ENCODE measurements at regions not wholly inside any gene's neighbourhood (a gene's known extent, or its start where the extent isn't known, plus 50 kb on each side); places are given as distances from the start of the nearest gene placed in this dataset.

DNA sequence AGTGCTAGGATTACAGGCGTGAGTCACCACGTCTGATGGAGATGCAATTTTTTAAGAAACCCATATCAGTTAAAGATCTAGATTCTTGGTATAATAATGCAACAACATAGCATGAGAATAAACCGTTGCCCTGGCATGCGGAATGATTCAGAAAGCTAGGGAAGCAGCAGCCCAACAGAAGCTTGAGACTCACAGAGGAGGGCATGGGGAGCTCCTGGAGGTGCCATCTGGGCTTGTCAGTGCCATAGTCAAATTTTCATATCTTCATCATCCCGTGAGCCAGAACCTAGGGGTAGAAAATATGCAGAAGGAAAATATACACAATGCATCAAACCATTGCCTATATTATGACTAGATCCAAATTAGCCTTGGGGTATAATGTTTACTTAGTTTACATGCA, 118.7 kb upstream of the ADAMTS16 start:
- Mint-ChIP-seq H3K27me3 (ENCODE audit: insufficient read depth, unreplicated experiment) (no peaks in the 10 kb centered on the region), H3K27ac (ENCODE audit: unreplicated experiment) (no peak overlapping the region), H3K9me3 (ENCODE audit: unreplicated experiment) (peaks cover 12% of the 10 kb centered on the region), H3K36me3 (ENCODE audit: insufficient read depth, unreplicated experiment) (no peaks in the 10 kb centered on the region), H3K4me1 (ENCODE audit: low read depth, unreplicated experiment) (no peaks in the 10 kb centered on the region), H3K4me3 (ENCODE audit: unreplicated experiment) (no peak overlapping the region)
- Histone ChIP-seq H3K4me3 (ENCODE audit: low read depth, low read length) (no peak overlapping the region), H3K27me3 (replicated peaks; ENCODE audit: control insufficient read depth, insufficient read depth, low read length) (no peaks in the 10 kb centered on the region), H3K9me3 (no peaks in the 10 kb centered on the region), H3K4me1 (no peaks in the 10 kb centered on the region), H3K36me3 (ENCODE audit: control insufficient read depth, insufficient read depth, low read length) (no peaks in the 10 kb centered on the region)
- ChIA-PET CTCF (no interaction called here), POLR2A (no interaction called here)
- TF ChIP-seq, protein P1, sequence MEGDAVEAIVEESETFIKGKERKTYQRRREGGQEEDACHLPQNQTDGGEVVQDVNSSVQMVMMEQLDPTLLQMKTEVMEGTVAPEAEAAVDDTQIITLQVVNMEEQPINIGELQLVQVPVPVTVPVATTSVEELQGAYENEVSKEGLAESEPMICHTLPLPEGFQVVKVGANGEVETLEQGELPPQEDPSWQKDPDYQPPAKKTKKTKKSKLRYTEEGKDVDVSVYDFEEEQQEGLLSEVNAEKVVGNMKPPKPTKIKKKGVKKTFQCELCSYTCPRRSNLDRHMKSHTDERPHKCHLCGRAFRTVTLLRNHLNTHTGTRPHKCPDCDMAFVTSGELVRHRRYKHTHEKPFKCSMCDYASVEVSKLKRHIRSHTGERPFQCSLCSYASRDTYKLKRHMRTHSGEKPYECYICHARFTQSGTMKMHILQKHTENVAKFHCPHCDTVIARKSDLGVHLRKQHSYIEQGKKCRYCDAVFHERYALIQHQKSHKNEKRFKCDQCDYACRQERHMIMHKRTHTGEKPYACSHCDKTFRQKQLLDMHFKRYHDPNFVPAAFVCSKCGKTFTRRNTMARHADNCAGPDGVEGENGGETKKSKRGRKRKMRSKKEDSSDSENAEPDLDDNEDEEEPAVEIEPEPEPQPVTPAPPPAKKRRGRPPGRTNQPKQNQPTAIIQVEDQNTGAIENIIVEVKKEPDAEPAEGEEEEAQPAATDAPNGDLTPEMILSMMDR (IDR thresholded peaks at IDR 0.05; ENCODE audit: insufficient read depth in 1 of 2, low read depth in 1 of 2, low read length in 1 of 2, severe bottlenecking in 1 of 2, unreplicated experiment in 1 of 2), result no peak
- intact Hi-C loops (cut with micrococcal nuclease; ENCODE audit: unreplicated experiment), result no loop called here
- BruUV-seq (replicated peaks), result no TSS peak
- no peak for DNase-seq

DNA sequence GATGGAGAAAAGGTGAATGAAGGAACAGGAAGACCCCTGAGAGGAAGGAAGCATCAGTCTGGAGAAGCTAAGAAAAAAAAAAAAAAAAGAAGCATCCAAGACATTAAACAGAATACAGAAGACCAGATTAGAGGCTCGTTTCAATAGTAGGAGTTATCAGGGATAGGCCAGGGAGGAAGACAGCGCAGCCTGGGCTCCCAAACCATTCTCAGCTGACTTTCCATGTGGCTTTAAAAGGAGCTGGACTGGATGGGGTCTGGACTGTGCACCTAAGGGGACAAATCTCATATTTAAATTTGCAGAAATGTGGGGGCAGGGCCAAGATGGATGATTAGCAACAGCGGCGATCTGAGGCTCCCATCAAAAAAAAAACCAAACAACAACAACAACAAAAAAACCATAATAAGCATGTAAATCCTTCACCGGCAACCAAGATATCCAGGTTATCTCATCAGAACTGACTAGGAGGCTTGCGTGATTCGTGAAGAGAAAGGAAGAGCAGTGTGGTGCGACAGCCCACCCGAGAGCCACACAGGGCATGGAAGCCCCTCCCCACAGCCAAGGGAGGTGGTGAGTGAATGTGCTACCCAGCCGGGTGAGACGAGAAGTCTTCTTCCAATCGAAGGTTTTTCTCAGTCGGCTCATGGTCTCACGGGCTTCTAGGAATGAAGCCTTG, 114.9 kb upstream of the ADAMTS16 start:
- no peak overlapping the region for H3K4me3 ChIP-seq (ENCODE audit: low read depth, low read length)
- no peaks in the 10 kb centered on the region for H3K4me1 ChIP-seq
- DNase-seq, result no peak
- H3K27ac Mint-ChIP-seq (ENCODE audit: unreplicated experiment), result no peak overlapping the region
- H3K9me3 Mint-ChIP-seq (ENCODE audit: unreplicated experiment), result peaks cover 27% of the 10 kb centered on the region
- H3K4me1 Mint-ChIP-seq (ENCODE audit: low read depth, unreplicated experiment), result no peaks in the 10 kb centered on the region
- no peaks in the 10 kb centered on the region for H3K27me3 Mint-ChIP-seq (ENCODE audit: insufficient read depth, unreplicated experiment)
- CTCF ChIA-PET, result no interaction called here
- H3K27me3 ChIP-seq (replicated peaks; ENCODE audit: control insufficient read depth, insufficient read depth, low read length), result no peaks in the 10 kb centered on the region
- H3K36me3 ChIP-seq (ENCODE audit: control insufficient read depth, insufficient read depth, low read length), result no peaks in the 10 kb centered on the region
- no peaks in the 10 kb centered on the region for H3K36me3 Mint-ChIP-seq (ENCODE audit: insufficient read depth, unreplicated experiment)
- intact Hi-C loops (cut with micrococcal nuclease; ENCODE audit: unreplicated experiment), result no loop called here
- H3K4me3 Mint-ChIP-seq (ENCODE audit: unreplicated experiment), result no peak overlapping the region
- TF ChIP-seq, protein P1 (IDR thresholded peaks at IDR 0.05; ENCODE audit: insufficient read depth in 1 of 2, low read depth in 1 of 2, low read length in 1 of 2, severe bottlenecking in 1 of 2, unreplicated experiment in 1 of 2), result no peak
- no TSS peak for BruUV-seq (replicated peaks)
- POLR2A ChIA-PET, result no interaction called here
- no peaks in the 10 kb centered on the region for H3K9me3 ChIP-seq

DNA sequence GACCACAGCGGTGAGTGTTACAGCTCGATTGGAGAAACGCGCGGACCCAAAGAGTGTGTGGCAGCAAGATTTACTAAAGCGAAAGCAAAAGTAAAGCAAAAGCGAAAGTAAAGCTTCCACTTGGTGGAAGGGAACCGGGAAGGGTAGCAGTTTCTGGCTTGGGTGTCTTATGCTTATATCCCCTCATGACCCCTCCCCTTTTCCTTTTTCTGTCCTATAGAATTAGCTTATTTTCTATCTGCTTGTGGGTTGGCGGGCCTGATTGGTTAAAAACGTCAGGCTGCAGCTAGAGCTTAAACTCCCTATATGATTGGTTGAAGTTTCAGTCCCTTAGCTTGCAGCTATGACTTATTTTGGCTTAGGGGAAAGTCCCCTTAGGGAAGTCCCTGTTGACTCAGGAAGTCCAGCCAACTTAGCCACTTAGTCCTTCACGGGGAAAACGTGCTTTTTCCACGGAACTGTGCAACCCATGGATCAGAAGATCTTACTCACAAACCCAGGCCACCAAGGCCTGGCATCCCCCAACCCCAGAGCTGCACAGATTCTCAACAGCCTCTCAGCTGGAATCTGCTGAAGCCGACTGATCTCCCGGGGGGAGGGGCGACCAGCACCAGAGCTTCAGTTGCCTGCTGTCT, 114.2 kb upstream of the ADAMTS16 start:
- Histone ChIP-seq H3K4me3 (ENCODE audit: low read depth, low read length) (no peak overlapping the region), H3K4me1 (no peaks in the 10 kb centered on the region), H3K36me3 (ENCODE audit: control insufficient read depth, insufficient read depth, low read length) (no peaks in the 10 kb centered on the region), H3K27me3 (replicated peaks; ENCODE audit: control insufficient read depth, insufficient read depth, low read length) (no peaks in the 10 kb centered on the region), H3K9me3 (no peaks in the 10 kb centered on the region)
- TF ChIP-seq, protein P1 (IDR thresholded peaks at IDR 0.05; ENCODE audit: insufficient read depth in 1 of 2, low read depth in 1 of 2, low read length in 1 of 2, severe bottlenecking in 1 of 2, unreplicated experiment in 1 of 2), result no peak
- no peak overlapping the region for H3K4me3 Mint-ChIP-seq (ENCODE audit: unreplicated experiment)
- no peak overlapping the region for H3K27ac Mint-ChIP-seq (ENCODE audit: unreplicated experiment)
- peaks cover 27% of the 10 kb centered on the region for H3K9me3 Mint-ChIP-seq (ENCODE audit: unreplicated experiment)
- DNase-seq, result no peak
- no peaks in the 10 kb centered on the region for H3K36me3 Mint-ChIP-seq (ENCODE audit: insufficient read depth, unreplicated experiment)
- ChIA-PET POLR2A (no interaction called here), CTCF (no interaction called here)
- intact Hi-C loops (cut with micrococcal nuclease; ENCODE audit: unreplicated experiment), result no loop called here
- H3K27me3 Mint-ChIP-seq (ENCODE audit: insufficient read depth, unreplicated experiment), result no peaks in the 10 kb centered on the region
- no peaks in the 10 kb centered on the region for H3K4me1 Mint-ChIP-seq (ENCODE audit: low read depth, unreplicated experiment)
- BruUV-seq (replicated peaks), result no TSS peak

Measured in Caco-2 (cell line).